SH-SY5Y (cell line): ENCODE measurements at regions not wholly inside any gene's neighbourhood (a gene's known extent, or its start where the extent isn't known, plus 50 kb on each side); places are given as distances from the start of the nearest gene placed in this dataset.

Source experiments
- GATA2 ChIP-seq: IDR thresholded peaks from 2 replicates; pipeline ENCODE4 v1.6.1; 2011; ENCODE audit warnings: mild to moderate bottlenecking, low read depth, low read length
- GATA3 ChIP-seq: IDR thresholded peaks from 2 replicates; pipeline ENCODE4 v1.6.1; 2011; ENCODE audit warnings: low read depth, mild to moderate bottlenecking, low read length, moderate library complexity

- TF ChIP-seq GATA2 (no peak), GATA3 (no peak)
These were observed 610.3 kb upstream of the KLF4 start for GRCh38 chr9:108099854-108100253.
